ENCODE measurements at regions not wholly inside any gene's neighbourhood (a gene's known extent, or its start where the extent isn't known, plus 50 kb on each side); places are given as distances from the start of the nearest gene placed in this dataset.
"Not testable (repeated sequence)": the region's sequence is repeated elsewhere in the genome, so short reads cannot be mapped to it uniquely, and the experiment has no call there.

DNA sequence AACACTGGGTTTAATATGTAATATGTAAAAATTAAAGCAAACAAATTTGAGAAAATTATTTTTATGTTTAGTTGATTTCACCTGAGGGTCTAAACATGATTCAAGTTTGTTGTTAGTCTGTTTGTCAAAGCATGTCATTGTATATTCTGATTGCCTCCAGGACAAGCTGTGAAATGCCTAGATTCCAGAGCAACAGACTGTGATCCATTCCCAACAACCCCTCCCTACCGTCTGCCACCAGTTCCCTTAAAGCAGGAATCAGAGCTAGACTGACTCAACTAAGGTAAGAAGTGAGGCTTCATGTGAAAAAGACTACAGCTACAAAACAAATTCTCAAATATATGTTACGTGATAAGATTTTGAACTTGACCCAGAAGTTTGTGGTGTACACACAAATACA, 304.2 kb downstream of the RAB38 start:
- DNase-seq (ENCODE audit: low read depth in 2 of 2): no peak

DNA sequence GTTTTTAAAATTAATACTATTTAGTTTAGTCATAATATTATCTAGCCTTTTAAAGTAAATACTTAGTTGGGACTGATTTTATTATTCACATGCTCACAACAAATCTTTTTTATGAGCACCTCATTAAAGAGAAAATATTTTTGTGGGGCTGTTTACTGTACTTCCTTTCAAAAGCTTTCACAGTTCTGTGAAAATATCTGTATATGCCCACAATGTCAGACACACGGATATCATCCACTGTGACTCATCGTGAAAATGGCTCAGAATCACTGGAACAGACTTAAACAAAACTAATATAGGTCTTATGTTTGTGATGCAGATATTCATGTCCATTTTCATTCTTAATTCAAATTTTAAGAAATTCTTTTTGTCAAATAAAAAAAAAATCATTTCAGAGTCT, 305.2 kb downstream of the RAB38 start:
- DNase-seq (ENCODE audit: low read depth in 2 of 2): no peak

DNA sequence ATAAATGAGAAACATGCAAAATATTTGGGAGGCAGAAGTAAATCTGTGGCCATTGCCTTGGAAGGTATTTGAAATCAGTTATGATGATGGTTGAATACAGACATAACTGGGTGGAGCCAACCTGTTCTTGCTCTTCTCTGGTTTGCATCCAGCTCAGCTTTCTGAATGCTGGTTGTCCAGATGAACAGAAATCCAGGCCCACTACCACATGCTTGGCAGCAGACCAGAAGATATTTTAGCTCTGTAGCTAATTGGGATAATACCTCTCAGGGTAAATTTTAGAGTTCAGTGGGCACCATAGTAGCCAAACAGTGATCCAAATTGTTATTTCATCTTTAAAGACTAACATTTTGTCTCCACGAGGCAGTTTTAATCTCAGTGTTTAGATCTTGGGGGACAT, 308.3 kb downstream of the RAB38 start:
- no peak for DNase-seq (ENCODE audit: low read depth in 2 of 2)

DNA sequence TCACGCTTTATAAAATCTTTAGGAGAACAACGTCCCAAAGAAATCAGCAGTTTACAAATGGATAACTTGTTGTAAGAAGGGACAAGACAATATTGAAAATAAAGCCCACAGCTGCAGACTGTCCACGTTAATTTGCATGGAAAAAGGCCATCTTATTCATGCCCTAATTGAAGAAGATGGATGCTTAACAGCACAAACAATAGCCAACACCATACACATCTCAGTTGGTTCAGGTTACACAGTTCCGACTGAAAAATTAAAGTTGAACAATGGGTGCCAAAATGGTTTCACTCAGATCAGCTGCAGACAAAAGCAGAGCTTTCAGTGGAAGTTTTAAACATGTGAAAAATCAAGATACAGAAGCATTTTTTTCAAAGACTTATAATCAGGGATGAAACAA, 314.2 kb downstream of the RAB38 start:
- no peak for DNase-seq (ENCODE audit: low read depth in 2 of 2)

DNA sequence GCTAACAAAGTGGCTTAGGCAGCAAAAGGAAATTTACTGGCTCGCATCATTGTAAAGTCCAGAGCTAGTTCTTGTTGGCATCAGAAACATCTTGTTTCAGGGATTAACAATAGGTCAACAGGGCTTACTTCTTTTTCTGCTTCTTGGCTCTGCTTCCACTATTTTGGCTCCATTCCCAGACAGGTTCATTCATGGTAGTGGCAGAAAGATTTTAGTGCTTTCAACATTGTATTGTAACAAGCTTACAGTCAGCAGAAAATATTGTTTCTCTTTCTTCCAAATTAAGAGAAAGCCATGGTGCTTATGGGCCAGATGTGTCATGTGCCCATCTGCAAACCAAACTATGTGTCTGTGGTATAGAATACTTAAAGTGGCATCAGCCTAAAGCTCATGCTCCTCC, 315.6 kb downstream of the RAB38 start:
- no peak for DNase-seq (ENCODE audit: low read depth in 2 of 2)

DNA sequence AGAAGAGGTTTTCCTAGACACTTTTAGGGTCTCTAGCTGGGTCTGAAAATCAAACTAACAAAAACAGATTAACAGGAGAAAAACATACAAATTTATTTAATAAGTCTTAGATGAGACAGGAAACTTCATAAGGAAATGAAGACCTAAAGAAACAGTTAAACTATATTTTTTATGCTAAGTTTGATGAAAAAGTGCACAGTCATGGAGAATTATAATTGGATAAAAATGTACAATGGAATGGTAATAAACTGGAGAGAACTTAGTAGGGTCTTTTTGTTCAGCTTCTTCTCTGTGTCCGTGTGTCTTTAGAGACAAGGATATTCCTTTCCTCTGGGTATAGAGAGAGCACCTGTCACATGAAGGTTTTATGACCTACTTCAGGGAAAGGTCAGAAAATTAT, 323.4 kb downstream of the RAB38 start:
- DNase-seq (ENCODE audit: low read depth in 2 of 2): no peak

DNA sequence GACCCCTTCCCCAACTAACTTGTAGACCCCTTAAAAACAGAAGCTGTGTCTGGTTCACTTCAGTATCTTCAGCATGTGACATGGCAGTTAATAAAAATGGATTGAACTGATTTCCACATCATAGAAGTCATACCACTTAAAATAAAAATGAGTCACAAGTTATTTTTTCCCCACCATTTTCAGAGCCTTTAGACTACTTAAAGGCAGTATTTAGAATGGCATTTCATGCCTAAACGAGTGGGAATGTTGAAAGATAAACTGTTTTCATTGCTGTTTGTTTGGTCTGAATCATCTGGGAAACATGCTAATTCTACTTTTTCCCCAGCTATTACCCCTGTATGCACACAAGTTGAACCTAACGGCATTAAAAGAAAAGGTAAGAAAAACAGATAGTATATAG, 324.0 kb downstream of the RAB38 start:
- DNase-seq (ENCODE audit: low read depth in 2 of 2): no peak

DNA sequence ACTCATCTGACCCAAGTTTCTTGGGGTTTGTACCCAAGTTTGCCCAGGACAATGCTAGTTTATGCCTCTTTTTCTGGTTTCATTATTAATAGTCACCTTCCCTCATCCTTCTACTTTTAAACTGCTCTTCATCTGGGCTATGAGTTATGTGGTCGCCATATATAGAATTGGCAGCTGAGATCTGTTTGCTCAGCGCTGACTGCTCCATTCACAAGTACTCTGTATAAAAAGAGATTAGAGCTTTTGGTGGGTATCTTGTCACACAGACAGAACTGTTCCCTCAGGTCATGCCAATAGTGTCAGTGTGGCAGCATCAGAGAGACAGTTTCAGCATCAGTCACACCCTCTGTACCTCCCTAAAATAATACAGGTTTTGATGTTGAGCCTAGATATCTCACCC, 326.0 kb downstream of the RAB38 start:
- no peak for DNase-seq (ENCODE audit: low read depth in 2 of 2)

DNA sequence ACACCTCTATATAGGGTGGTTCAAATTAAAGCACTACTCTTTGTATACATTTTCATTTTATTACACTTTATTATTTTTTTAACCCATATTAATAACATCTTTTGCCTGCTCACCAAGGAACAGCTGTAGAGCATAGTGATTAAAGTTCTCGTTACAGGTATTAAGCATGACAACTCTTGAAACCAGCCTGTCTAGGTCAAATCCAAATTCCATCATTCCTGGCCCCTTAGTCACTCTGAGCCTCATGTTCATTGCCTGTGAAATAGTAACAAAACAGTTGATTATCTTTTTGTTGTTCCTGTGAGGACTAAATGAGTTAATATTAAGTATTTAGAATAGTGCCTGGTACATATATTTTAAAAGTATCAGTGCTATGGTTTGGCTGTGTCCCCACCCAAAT, 334.5 kb downstream of the RAB38 start:
- no peak for DNase-seq (ENCODE audit: low read depth in 2 of 2)

DNA sequence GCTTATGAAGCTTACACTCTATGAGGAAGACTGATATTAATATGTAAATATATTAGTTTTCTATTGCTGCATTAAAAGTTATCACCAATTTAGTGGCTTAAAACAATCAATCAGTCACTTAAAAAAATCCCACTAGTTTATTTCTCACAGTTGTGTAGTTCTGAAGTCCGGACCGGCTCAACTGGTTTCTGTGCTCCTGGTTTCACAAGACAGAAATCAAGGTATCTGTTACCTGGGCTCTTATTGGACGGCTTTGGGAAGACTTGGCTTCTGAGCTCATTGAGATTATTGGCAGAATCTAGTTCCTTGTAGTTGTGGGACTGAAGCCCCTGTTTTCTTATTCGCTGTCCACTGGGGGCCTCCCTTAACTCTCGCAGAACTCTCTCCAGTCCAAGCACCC, 343.0 kb downstream of the RAB38 start:
- no peak for DNase-seq (ENCODE audit: low read depth in 2 of 2)

DNA sequence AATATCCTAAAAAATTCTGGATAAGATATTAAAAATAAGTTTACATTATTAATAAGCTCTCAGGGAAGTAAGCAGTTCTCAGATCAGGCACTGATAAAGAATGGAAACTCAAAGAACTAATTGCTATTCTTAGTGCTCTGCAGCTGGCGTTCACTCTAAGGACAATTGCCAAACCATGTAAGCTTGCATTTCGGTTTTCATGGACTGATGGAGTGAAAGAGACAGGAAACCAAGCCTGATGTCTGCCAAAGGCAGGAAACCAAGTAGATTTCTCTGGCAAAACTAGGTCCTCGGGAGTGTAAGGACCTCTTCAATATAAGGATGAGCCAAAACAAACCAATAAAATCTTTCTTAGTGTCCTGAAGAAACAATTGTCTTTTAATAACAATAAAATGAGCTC, 355.2 kb downstream of the RAB38 start:
- no peak for DNase-seq (ENCODE audit: low read depth in 2 of 2)

DNA sequence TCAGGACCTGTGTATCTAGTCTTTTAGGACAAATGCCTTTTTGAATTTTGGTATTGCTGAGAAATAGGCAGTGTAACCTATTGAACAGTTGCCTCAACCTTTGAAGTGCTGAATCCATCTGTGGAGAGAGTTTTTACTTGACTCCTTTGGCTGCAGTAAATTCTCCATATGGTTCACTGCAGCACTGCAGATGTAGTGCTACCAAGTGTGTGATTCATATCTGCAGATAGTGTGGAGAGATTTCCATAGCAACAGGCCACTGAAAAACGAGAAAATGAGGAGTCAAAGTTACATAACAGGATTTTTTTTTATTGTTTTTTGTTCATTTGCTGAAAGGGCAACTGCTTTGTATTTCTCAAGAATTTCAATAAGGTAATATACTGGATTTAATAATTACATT, 356.1 kb downstream of the RAB38 start:
- DNase-seq (ENCODE audit: low read depth in 2 of 2): no peak

DNA sequence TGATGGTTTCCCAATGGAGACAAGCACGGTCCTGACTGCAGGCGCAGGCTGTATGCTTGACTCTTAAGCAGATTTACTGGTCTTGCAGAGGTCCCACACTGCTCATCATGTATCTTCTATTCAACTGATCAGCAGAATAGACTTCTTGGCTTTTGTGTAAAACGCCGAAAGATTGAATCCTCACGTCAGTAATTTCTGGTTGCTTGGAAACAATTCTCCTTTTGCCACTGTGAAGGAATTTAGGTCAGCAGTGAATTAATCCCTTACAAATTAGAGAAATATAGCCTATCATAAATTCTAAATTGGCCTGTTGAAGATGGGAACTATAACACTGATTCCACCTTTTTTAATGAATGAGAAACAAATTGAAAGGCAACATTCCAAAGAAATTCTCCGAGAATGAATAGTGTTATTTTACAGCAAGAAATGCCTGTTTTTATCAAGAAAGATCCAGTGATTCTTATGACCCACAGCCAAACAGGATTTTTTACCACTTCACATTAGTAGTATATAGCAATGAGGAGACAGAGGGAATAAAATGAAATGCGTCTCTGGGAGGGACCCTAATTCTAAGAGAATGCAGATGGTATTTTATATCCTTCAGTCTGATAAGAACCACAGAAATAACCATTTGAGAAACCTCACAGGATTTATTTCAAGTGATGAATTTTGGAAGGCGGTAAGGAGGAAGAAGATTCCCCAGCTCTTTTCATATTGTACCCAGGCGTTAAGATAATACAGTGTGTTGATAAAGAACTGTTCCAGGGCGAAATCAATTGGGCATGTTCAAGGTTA, 362.5 kb downstream of the RAB38 start:
- no peak for DNase-seq (ENCODE audit: low read depth in 2 of 2)

DNA sequence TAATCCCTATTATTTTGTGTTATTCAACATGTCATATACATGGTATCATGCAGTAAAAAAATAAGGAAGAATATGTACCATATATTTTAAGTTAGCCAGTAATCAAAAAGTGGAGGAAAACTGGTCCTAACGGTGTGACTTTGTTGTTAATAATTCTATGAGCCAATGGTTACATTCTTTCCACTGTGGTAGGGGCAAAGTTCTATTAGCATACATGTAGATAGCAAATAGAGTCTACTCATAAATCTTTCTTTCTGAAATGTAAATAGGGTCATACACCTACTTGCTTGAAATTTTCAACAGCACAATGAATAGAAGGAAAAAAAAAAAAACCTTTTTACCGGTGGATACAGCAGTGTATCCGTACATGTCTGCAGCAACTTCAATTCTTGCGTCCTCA, 364.8 kb downstream of the RAB38 start:
- DNase-seq (ENCODE audit: low read depth in 2 of 2): no peak

DNA sequence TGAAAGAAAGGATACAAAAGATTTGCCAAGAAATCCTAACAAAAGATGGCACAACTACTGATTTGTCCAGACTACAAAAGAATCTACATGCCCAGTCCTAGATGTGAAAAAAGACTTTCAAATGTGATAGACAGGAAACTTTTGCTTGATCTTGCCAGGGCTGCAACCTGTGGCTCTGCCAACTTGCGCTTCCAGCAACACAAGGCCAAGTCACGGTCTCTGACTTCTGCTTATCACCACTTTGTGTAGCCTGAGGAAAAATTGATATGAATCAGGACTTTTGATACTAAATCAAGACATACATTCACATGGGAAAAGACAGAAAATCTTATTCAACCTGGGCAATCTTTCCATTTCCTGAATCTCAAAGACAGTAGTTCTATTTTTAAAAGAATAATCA, 366.0 kb downstream of the RAB38 start:
- DNase-seq (ENCODE audit: low read depth in 2 of 2): no peak

DNA sequence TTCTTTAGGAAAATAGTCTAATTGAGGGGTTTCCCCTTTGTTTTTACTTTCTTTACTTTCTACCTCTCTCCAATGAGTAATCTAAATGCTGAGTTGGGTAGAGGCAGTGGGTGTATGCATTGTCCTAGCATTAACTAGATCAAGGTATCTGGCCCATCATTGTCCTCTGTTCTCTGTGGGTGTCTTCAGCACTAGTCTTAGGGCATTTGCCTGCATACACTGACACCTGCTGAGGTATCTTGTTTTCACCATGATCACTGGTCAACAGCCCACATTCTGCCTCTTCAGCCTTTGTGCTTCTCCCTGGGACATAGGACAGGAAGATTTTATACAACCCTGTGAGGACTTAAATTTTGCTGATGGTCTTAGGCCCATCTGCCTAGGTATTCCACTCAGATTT, 371.1 kb downstream of the RAB38 start:
- DNase-seq (ENCODE audit: low read depth in 2 of 2): no peak

DNA sequence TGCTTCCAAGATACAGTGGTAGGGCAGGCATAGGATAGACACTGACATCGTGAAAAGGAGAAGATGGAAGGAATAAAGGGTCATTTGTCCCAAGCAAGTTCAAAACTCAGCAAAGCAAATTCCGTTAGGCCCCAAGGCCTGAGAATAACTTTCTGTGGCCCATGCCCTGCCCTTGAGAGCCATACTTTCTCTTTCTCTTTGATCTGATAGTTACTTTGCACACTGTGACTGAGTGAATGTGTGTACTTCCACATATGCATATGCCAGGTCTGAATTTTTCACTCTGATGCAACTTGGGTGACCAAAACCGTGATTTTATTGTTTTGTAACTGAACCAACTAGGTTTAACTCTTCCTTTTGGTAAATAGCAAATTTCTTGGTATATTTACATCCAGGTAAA, 371.5 kb downstream of the RAB38 start:
- no peak for DNase-seq (ENCODE audit: low read depth in 2 of 2)

DNA sequence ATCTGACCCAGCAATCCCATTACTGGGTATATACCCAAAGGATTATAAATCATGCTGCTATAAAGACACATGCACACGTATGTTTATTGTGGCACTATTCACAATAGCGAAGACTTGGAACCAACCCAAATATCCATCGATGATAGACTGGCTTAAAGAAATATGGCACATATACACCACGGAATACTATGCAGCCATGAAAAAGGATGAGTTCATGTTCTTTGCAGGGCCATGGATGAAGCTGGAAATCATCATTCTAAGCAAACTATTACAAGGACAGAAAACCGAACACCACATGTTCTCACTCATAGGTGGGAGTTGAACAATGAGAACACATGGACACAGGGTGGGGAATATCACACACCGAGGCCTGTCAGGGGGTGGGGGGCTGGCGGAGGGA, 390.4 kb downstream of the RAB38 start:
- DNase-seq (ENCODE audit: low read depth in 2 of 2): not testable (repeated sequence)

DNA sequence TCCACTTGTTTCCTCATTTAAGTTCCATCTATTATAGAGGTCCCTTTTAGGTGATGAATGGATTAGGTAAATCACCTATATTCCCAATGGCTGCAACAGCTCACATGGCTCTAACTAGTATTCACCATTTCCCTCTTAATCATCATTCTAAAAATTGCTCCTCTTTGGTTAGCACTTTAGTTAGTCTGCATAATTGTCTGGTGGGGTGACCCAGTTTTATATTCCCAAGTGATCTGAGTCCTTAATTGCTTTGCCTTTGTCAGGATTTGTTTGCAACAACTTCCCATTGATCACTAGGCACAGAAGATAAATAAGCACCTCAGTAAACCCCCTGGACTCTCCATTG, 395.2 kb downstream of the RAB38 start:
- no peak for DNase-seq (ENCODE audit: low read depth in 2 of 2)

DNA sequence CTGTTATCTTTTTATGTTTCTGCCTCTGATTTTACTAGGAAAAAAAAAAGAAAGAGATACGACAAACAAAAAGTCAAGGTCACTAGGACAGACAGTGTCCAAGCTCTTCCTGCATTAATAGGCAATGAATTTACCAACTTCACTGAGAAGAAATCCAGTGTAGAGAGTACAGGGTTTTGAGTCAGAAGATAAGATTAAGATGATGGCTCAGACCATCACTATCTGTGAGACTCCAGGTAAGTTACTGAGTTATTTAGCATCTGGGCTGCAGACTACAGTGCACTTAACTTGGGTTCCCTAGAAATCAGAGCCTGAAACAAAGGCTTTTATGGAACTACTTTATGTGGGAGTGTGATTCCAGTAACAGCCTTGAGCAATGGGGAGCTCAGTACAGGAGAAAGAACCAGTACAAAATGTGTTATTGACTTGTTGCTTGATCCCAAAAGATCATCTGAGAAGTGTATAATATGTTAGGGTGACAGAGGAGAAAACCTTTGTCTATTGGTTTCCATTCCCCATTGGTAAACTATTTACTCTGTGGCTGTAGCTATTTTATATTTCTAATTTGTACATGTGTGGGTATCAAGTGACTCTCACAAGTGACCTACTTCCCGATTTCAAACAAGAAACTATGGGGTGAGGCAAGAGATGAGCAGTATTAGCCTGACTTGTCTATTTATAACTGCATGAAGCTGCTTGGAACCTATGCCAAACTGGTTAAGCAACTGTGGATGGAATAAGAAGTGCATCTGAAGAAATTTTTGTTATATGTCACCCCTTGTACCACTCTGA, 395.8 kb downstream of the RAB38 start:
- no peak for DNase-seq (ENCODE audit: low read depth in 2 of 2)

DNA sequence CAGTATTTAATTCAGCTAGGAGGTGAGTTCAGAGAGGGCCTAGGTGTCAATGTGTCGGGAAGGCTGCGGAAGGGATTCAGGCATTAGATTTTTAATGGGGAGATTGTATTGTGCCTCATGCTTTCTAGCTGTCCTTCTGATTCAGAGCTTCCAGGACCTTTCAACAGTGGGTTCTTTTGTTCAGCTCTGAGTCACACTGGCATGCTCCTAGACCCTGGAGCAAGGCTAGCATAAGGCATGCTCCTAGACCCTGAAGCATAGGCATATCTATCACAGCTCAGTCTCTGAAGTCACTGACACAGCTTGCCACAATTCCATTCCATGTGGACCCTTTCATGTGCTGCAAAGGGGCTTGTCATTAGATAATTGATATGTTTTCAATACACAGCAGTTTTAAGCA, 396.9 kb downstream of the RAB38 start:
- no peak for DNase-seq (ENCODE audit: low read depth in 2 of 2)

DNA sequence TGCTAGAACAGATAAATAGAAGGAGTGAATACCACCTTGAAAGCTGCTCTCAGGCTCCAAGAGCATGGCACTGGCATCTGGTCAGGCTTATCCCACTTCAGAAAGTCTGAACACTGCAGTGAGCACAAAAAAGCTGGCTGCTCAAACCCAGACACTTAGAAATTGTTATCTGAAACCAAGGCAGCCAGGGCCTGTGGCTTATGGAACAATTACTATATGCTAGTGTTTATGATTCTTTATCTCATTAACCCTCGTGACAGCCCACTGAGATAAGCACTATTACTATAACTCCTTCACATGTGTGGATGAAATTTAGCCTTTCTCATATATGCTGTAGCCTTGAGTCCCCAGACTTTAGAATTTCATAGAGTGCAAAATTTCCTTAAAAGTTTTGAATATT, 400.2 kb downstream of the RAB38 start:
- DNase-seq (ENCODE audit: low read depth in 2 of 2): no peak

DNA sequence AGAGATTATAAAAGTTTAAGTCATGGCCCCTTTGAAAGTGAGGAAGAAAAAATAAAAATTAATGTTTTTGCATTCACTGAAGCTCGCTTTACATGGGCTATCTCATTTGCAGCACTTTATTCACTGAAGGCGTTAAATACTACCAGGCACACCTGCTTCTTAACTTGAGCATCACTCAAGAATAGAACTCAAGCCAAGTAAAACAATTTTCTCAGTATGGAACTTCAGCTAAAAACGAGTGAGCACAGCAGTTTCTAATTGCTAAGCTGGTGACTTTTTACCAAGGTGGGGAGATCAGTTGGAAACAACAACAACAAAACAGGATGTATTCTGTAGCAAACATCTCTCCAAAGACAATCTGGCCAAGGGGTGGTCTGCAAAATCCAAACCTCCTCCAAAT, 405.6 kb downstream of the RAB38 start:
- DNase-seq (ENCODE audit: low read depth in 2 of 2): no peak

DNA sequence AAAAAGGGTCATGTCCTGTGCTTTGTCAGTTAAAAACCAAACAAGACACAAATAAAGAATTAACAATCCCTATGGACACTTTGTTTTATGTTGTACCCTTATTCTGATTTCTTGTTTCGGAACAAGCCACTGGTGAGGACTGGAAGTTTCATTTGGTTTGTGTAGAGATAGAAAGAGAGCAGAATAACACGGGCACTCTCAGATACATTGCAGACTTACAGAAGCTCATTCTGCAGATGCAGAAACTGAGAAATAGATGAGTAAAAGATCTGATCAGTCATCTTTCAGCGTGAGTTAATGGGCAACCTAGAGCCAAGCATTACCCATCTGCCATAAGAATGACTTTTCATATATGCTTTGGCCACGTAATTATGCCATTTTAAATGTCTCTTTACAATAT, 407.6 kb downstream of the RAB38 start:
- no peak for DNase-seq (ENCODE audit: low read depth in 2 of 2)

All from activated CD8-positive, alpha-beta memory T cell treated with anti-CD3 and anti-CD28 coated beads for 4 hours (primary cell).